ENCODE measurements at regions not wholly inside any gene's neighbourhood (a gene's known extent, or its start where the extent isn't known, plus 50 kb on each side); places are given as distances from the start of the nearest gene placed in this dataset.

- no peak for TF ChIP-seq EP300 (IDR thresholded peaks at IDR 0.05)
- TF ChIP-seq CTCF (IDR thresholded peaks at IDR 0.05), result no peak
- no peak for TF ChIP-seq POLR2A (IDR thresholded peaks at IDR 0.05)
- TF ChIP-seq POLR2AphosphoS5 (IDR thresholded peaks at IDR 0.05), result no peak
These were observed 162.2 kb downstream of the ZNF674 start for GRCh38 chrX:46383006-46383405.
